ENCODE measurements at regions not wholly inside any gene's neighbourhood (a gene's known extent, or its start where the extent isn't known, plus 50 kb on each side); places are given as distances from the start of the nearest gene placed in this dataset.

GRCh38 chr2:235378944-235379343 is 114.9 kb upstream of the AGAP1 start:
- H3K27ac ChIP-seq (ENCODE audit: low read depth, low read length) = no peak overlapping the region
- H2AFZ ChIP-seq (ENCODE audit: low read length, unreplicated experiment) = no peak overlapping the region
- H3K27me3 ChIP-seq (ENCODE audit: insufficient read depth, low read length) = 0 out of 2 replicates have a peak, but pooled peaks cover 4% of the 10 kb centered on the region
- H3K79me2 ChIP-seq (ENCODE audit: control insufficient read depth, insufficient read depth, low read length, unreplicated experiment) = no peaks in the 10 kb centered on the region
- H3K4me1 ChIP-seq (ENCODE audit: control insufficient read depth, insufficient read depth, low read length, unreplicated experiment) = peaks cover 24% of the 10 kb centered on the region
- no peaks in the 10 kb centered on the region for H3K36me3 ChIP-seq (ENCODE audit: insufficient read depth, low read length)
- H3K4me3 ChIP-seq (ENCODE audit: low read depth, low read length) = no peak overlapping the region

DNA sequence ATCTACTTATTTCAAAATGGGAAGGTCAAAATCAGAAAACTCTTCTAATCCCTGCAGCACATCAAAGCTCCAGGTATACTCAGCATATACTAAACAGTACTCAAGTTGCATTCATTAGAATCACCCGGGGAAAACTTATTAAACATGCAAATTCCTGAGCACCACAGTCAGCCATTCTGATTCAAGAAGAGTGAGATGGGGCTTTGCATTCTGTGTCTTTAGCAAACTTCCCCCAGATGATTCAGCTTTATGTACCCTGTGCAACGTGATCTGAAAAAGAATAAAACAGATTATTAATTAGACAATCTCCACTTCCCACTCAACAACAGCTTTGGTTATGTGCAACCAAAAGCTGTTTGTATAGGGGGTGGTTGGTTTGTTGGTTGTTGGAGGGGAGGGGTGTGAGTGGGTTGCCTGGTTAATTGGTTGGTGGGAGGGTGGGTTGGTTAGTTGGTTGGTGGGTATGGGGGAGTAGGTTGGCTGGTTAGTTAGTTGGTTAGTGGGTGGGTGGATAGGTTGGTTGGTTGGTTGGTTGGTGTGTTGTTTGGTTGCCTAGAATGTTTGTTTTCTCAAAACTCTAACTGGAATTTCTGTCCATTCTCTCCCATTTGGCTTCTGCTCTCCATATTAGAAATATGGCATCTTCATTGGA is 112.5 kb upstream of the AGAP1 start:
- Histone ChIP-seq H3K27ac (ENCODE audit: low read depth, low read length) (no peak overlapping the region), H3K36me3 (ENCODE audit: insufficient read depth, low read length) (no peaks in the 10 kb centered on the region), H3K4me1 (ENCODE audit: control insufficient read depth, insufficient read depth, low read length, unreplicated experiment) (peaks cover 24% of the 10 kb centered on the region), H2AFZ (ENCODE audit: low read length, unreplicated experiment) (no peak overlapping the region), H3K79me2 (ENCODE audit: control insufficient read depth, insufficient read depth, low read length, unreplicated experiment) (no peaks in the 10 kb centered on the region), H3K4me3 (ENCODE audit: low read depth, low read length) (no peak overlapping the region), H3K27me3 (ENCODE audit: insufficient read depth, low read length) (no peaks in the 10 kb centered on the region)

DNA sequence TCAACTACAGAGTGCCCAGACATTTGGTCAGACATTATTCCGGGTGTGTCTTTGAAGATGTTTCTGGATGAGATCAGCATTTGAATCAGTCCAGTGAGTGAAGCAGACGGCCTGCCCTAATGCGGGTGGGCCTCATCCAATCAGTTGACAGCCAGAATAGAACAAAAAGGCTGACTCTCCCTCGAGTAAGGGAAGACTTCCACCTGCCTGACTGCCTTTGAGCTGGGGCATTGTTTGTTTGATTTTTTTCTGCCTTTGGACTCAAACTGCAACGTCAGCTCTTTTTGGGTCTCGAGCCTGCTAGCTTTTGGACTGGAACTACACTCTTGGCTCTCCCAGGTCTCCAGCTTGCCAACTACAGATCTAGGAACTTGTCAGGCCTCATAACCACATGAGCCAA is 111.7 kb upstream of the AGAP1 start:
- H3K79me2 ChIP-seq (ENCODE audit: control insufficient read depth, insufficient read depth, low read length, unreplicated experiment) = no peaks in the 10 kb centered on the region
- no peak overlapping the region for H3K4me3 ChIP-seq (ENCODE audit: low read depth, low read length)
- peaks cover 19% of the 10 kb centered on the region for H3K4me1 ChIP-seq (ENCODE audit: control insufficient read depth, insufficient read depth, low read length, unreplicated experiment)
- H3K27me3 ChIP-seq (ENCODE audit: insufficient read depth, low read length) = no peaks in the 10 kb centered on the region
- H2AFZ ChIP-seq (ENCODE audit: low read length, unreplicated experiment) = no peak overlapping the region
- H3K36me3 ChIP-seq (ENCODE audit: insufficient read depth, low read length) = no peaks in the 10 kb centered on the region
- no peak overlapping the region for H3K27ac ChIP-seq (ENCODE audit: low read depth, low read length)

DNA sequence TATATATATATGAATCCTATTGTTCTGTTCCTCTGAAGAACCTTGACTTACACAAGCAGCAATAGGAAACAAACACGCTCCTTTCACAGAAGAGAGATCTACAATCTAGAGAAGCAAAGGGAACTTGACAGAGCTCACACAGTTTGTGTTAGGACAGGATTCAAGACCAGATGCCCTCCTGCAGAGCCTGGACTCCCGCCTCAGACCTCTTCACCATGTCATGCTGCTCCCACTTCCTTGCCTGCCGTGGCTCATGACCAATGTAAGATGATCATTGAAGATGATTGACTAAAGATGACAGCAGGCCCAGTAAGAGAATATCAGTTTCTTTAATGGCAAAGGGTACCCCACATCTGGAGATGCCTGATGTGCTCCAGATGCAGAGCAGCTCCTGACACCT is 111.2 kb upstream of the AGAP1 start:
- Histone ChIP-seq H3K36me3 (ENCODE audit: insufficient read depth, low read length) (no peaks in the 10 kb centered on the region), H3K4me1 (ENCODE audit: control insufficient read depth, insufficient read depth, low read length, unreplicated experiment) (peaks cover 15% of the 10 kb centered on the region), H2AFZ (ENCODE audit: low read length, unreplicated experiment) (no peak overlapping the region), H3K27ac (ENCODE audit: low read depth, low read length) (no peak overlapping the region), H3K79me2 (ENCODE audit: control insufficient read depth, insufficient read depth, low read length, unreplicated experiment) (no peaks in the 10 kb centered on the region), H3K4me3 (ENCODE audit: low read depth, low read length) (no peak overlapping the region), H3K27me3 (ENCODE audit: insufficient read depth, low read length) (no peaks in the 10 kb centered on the region)

DNA sequence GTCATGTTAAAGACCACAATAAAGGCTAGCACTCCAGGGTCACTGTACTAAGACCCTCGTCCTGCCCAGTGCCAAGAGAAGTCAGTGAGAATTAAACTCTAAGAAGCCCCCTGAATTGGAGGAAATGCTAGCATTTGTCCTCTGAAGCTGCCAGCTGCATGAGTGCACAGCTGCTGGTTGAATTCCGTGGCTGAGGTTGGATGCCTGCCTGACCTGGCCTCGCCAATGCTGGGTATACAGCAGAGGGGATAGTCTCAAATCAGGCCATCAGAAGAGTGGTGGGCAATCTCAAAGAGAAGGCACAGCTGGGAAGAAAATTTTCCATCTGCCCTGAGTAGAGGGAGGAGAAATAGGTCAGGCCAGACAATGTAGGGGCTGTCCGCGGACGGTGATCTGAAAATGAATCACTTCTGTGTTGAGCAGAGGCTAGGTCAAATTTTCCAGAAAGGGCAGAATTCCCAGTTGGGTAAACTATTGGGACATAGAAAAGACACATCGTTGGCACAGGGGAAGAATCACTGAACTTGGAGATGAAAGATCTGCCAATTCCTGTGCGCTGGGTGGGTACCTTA is 110.5 kb upstream of the AGAP1 start:
- no peak overlapping the region for H2AFZ ChIP-seq (ENCODE audit: low read length, unreplicated experiment)
- H3K4me3 ChIP-seq (ENCODE audit: low read depth, low read length) = no peak overlapping the region
- no peaks in the 10 kb centered on the region for H3K36me3 ChIP-seq (ENCODE audit: insufficient read depth, low read length)
- peaks cover 7% of the 10 kb centered on the region for H3K4me1 ChIP-seq (ENCODE audit: control insufficient read depth, insufficient read depth, low read length, unreplicated experiment)
- H3K79me2 ChIP-seq (ENCODE audit: control insufficient read depth, insufficient read depth, low read length, unreplicated experiment) = no peaks in the 10 kb centered on the region
- no peak overlapping the region for H3K27ac ChIP-seq (ENCODE audit: low read depth, low read length)
- no peaks in the 10 kb centered on the region for H3K27me3 ChIP-seq (ENCODE audit: insufficient read depth, low read length)

- H3K27ac ChIP-seq (ENCODE audit: low read depth, low read length) = no peak overlapping the region
- H3K36me3 ChIP-seq (ENCODE audit: insufficient read depth, low read length) = no peaks in the 10 kb centered on the region
- H3K27me3 ChIP-seq (ENCODE audit: insufficient read depth, low read length) = no peaks in the 10 kb centered on the region
- H3K4me3 ChIP-seq (ENCODE audit: low read depth, low read length) = no peak overlapping the region
- no peak overlapping the region for H2AFZ ChIP-seq (ENCODE audit: low read length, unreplicated experiment)
- no peaks in the 10 kb centered on the region for H3K79me2 ChIP-seq (ENCODE audit: control insufficient read depth, insufficient read depth, low read length, unreplicated experiment)
- H3K4me1 ChIP-seq (ENCODE audit: control insufficient read depth, insufficient read depth, low read length, unreplicated experiment) = no peaks in the 10 kb centered on the region
Observed at GRCh38 chr2:235384624-235385023, 109.2 kb upstream of the AGAP1 start.

DNA sequence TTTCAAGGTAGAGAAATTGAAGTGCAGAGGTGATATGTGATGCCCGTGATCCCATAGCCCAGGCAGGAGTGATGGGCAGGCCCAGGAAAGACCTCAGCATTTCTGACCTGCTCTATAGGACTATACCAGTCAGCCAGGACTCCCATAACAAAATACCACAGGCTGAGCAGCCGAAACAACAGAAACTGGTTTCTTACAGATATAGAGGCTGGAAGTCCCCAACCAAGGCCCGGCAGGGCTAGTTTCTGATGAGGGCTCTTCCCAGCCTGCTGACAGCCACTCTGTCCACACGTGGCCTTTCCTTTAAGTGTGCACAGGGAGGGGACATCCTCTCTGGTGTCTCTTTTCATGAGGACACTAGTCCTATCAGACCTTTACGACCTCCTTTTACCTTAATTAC is 104.2 kb upstream of the AGAP1 start:
- Histone ChIP-seq H3K27me3 (ENCODE audit: insufficient read depth, low read length) (no peaks in the 10 kb centered on the region), H3K4me1 (ENCODE audit: control insufficient read depth, insufficient read depth, low read length, unreplicated experiment) (peaks cover 9% of the 10 kb centered on the region), H3K79me2 (ENCODE audit: control insufficient read depth, insufficient read depth, low read length, unreplicated experiment) (no peaks in the 10 kb centered on the region), H3K36me3 (ENCODE audit: insufficient read depth, low read length) (no peaks in the 10 kb centered on the region), H3K4me3 (ENCODE audit: low read depth, low read length) (no peak overlapping the region), H3K27ac (ENCODE audit: low read depth, low read length) (no peak overlapping the region), H2AFZ (ENCODE audit: low read length, unreplicated experiment) (no peak overlapping the region)

DNA sequence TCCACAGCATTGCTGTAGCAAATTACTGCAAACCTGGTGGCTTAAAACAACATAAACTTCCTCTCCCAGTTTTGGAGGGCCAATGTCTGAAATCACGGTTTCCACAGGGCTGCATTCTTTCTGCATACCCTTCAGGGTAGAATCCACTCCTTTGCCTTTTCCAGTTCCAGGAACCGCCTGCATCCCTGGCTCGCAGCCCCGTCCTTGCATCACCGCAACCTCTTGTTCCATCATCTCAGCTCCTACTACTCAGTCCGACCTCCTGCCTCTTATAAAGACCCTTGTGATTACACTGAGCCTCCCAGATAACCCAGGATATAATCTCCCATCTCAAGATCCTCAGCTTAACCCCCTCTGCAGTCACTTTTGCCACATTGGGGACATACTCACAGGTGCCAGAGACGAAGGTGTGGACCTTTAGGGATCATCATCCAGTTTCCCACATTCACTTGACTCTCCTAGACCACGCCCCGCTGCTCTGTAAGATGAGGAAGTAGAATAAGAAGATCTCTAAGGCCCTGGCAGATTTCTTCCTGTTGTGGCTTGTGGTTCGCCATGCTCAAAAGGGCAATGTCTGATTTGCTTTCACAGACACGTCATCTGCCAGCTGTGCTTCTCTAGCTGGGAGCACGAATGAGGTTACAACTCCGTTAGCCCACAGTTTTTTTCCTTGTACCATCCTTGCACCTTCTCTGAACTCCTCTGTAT is 103.6 kb upstream of the AGAP1 start:
- Histone ChIP-seq H3K27me3 (ENCODE audit: insufficient read depth, low read length) (no peaks in the 10 kb centered on the region), H3K4me1 (ENCODE audit: control insufficient read depth, insufficient read depth, low read length, unreplicated experiment) (peaks cover 16% of the 10 kb centered on the region), H3K36me3 (ENCODE audit: insufficient read depth, low read length) (no peaks in the 10 kb centered on the region), H3K27ac (ENCODE audit: low read depth, low read length) (no peak overlapping the region), H2AFZ (ENCODE audit: low read length, unreplicated experiment) (no peak overlapping the region), H3K79me2 (ENCODE audit: control insufficient read depth, insufficient read depth, low read length, unreplicated experiment) (no peaks in the 10 kb centered on the region), H3K4me3 (ENCODE audit: low read depth, low read length) (no peak overlapping the region)

DNA sequence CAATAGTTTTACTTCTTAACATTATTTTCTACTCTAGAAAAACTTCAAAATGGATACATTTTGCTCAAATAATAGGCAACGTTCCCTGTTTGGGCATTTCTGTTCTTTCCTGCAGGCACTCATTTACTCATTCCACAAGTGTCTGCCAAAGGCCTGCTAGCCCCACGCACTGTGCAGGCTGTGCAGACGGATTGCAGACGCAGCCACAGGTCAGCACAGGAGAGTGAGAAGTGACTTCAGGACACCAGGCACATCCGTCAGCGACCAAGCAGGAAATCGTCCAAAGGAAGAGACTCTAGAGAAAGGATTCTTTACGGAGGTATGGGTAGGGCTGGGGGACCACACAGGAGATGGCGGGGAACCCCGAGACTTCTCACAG is 103.0 kb upstream of the AGAP1 start:
- Histone ChIP-seq H3K36me3 (ENCODE audit: insufficient read depth, low read length) (no peaks in the 10 kb centered on the region), H3K79me2 (ENCODE audit: control insufficient read depth, insufficient read depth, low read length, unreplicated experiment) (no peaks in the 10 kb centered on the region), H2AFZ (ENCODE audit: low read length, unreplicated experiment) (no peak overlapping the region), H3K4me3 (ENCODE audit: low read depth, low read length) (no peak overlapping the region), H3K27ac (ENCODE audit: low read depth, low read length) (no peak overlapping the region), H3K27me3 (ENCODE audit: insufficient read depth, low read length) (no peaks in the 10 kb centered on the region), H3K4me1 (ENCODE audit: control insufficient read depth, insufficient read depth, low read length, unreplicated experiment) (peaks cover 18% of the 10 kb centered on the region)

DNA sequence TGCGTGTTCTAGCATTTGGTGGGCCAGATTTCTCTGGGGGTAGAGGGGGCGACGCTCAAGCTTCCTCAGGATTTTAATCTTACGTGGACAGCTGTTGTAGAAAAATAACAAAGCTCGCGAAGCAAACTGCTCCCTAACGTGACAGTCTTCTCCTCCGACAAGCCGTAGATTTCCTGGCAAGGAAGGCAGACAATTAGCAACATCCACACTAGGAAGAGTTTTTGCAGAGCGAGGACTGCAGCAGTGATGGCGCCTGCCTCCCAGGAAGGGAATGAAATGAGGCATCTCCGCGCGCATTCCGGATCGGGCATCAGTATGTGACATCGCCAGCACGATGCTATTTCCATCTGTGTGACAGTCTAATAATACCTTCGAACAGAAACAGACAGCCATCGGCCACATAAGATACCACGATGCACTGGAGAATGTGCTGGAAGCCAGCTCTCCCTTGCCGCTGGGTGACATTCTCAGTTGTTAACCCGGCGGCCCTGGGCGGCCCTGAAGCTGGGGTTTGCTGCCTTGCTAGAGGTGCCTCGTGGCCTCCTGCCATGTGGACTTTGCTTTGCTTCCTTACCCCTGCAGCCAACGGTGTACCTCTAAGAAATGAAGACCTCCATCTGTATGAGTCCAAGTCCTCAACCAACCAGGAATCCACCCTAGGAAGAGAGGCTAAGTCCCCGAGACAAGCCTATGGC is 101.8 kb upstream of the AGAP1 start:
- H3K4me3 ChIP-seq (ENCODE audit: low read depth, low read length) = no peak overlapping the region
- H3K27me3 ChIP-seq (ENCODE audit: insufficient read depth, low read length) = no peaks in the 10 kb centered on the region
- H2AFZ ChIP-seq (ENCODE audit: low read length, unreplicated experiment) = no peak overlapping the region
- no peaks in the 10 kb centered on the region for H3K79me2 ChIP-seq (ENCODE audit: control insufficient read depth, insufficient read depth, low read length, unreplicated experiment)
- H3K27ac ChIP-seq (ENCODE audit: low read depth, low read length) = no peak overlapping the region
- no peaks in the 10 kb centered on the region for H3K36me3 ChIP-seq (ENCODE audit: insufficient read depth, low read length)
- H3K4me1 ChIP-seq (ENCODE audit: control insufficient read depth, insufficient read depth, low read length, unreplicated experiment) = peaks cover 18% of the 10 kb centered on the region

Measured in ACC112 (cell line).